ENCODE measurements at regions not wholly inside any gene's neighbourhood (a gene's known extent, or its start where the extent isn't known, plus 50 kb on each side); places are given as distances from the start of the nearest gene placed in this dataset.
"Not testable (repeated sequence)": the region's sequence is repeated elsewhere in the genome, so short reads cannot be mapped to it uniquely, and the experiment has no call there.

- DNase-seq (ENCODE audit: low read depth), result no peak
Measured at GRCh38 chr12:91311081-91311480, 128.5 kb upstream of the DCN start.

GRCh38 chr12:91309450-91309849, 126.8 kb upstream of the DCN start:
- DNase-seq (ENCODE audit: low read depth), result no peak

GRCh38 chr12:91307957-91308670, 125.5 kb upstream of the DCN start:
- no peak for DNase-seq (ENCODE audit: low read depth)

- no peak for DNase-seq (ENCODE audit: low read depth)
Measured at GRCh38 chr12:91290354-91290753, 107.7 kb upstream of the DCN start.

DNA sequence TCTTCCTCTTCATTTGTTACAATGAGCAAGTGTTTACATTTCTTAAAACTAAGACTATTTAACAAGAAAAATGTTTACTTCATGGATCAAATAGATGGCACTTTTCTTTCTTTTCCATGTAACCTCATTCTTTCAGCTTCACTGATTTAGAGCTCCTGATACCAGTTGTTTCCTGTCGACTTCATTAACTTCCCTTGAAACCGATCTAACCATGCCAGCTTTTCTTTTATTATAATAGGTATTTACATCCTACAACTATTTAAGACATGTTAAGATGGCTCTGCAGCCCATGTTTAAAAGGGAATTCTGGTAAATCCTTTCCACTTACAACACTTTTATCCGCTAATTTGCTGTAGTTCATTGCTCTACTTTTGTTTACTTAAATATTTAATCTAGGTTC, 107.3 kb upstream of the DCN start:
- no peak for DNase-seq (ENCODE audit: low read depth)

GRCh38 chr12:91289072-91289471, 106.5 kb upstream of the DCN start:
- no peak for DNase-seq (ENCODE audit: low read depth)

GRCh38 chr12:91287753-91288152, 105.1 kb upstream of the DCN start:
- no peak for DNase-seq (ENCODE audit: low read depth)

DNA sequence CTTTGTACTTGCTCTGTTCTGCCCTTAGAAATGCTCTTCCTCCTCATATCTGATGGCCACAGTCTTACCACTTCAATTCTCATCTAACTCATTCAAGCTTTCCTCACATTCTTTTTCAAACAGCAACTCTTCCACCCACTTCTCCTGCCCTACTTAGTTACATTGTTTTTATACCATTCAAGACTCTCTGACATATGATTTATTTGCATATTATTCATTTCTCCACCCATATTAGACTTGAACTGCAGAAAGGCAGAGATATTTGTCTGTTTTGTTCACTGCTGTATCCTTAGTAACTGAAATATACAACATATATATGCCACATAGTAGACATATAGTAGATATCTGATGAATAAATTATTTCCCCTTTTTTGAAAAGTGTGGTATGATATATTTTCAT, 95.5 kb upstream of the DCN start:
- DNase-seq (ENCODE audit: low read depth), result no peak

DNA sequence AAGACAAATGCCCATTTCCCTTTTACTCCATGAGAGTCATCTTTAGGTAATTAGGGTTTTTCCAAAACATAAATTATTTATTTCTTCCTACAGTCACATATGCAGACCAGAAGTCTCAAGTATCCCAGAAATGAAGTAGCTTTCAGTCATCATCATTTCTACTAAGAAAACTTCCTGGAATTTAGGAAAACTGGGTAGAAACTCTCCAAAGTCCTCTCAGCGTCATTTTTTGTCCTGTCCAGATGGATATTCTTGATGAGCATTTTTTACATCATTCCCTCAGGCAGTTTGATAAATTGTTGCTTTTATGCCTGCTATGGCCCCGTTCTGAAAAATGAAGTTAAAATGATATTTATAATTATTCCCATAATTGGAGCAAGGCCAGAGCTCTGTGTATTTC, 93.9 kb upstream of the DCN start:
- DNase-seq (ENCODE audit: low read depth), result no peak

GRCh38 chr12:91275321-91275720, 92.7 kb upstream of the DCN start:
- DNase-seq (ENCODE audit: low read depth), result no peak

GRCh38 chr12:91274916-91275315, 92.3 kb upstream of the DCN start:
- no peak for DNase-seq (ENCODE audit: low read depth)

- no peak for DNase-seq (ENCODE audit: low read depth)
Measured at GRCh38 chr12:91273560-91273959, 90.9 kb upstream of the DCN start.

DNA sequence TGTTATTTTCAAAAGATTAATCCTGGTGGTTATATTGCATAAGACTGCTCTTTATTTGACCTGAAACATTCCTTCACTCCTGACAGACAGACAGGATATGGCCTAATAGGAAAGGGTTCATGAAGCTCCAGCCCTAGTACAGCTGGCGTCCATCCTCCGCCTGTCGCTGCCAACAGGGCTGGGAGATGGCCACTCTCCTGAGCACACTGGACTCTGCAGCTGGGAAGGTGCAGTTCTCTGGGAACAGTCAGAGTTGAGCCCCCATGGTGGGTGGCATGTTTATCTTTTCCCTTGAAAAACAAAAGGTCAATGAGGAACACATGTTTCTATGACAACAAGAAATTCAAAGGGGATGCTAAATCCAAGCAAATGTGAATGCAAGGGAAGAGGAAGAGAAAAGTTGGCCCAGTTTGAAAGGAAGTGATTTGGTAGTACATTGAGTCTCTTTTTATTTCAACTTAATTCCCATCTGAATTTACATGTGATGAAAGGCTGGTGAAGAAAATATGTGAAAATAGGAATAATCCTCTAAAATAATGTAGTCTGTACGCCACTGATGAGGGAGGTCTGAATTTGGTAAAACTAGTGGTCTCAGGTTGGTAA, 89.9 kb upstream of the DCN start:
- no peak for DNase-seq (ENCODE audit: low read depth)

DNA sequence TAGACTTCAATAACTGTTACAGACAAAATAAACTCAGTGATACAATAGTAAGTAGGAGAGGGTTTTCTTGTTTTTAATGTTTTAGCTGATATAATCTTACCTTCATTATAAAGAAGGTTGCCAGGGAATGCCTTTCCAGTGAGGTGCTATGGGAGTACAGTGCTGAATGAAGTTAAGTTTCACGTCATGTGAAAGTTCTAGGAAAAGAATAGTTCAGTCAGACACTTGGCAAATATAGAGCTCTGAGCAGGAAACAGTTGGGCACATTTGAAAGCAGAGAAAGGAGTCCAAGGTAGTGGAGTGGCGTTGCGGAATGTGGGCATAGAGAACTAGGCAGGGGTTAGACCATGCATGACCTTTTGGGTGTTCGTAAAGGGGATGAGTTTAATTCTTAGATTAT, 88.6 kb upstream of the DCN start:
- DNase-seq (ENCODE audit: low read depth), result no peak

GRCh38 chr12:91267039-91267438, 84.4 kb upstream of the DCN start:
- no peak for DNase-seq (ENCODE audit: low read depth)

GRCh38 chr12:91264178-91264577, 81.6 kb upstream of the DCN start:
- DNase-seq (ENCODE audit: low read depth), result no peak

GRCh38 chr12:91261820-91262676, 79.4 kb upstream of the DCN start:
- DNase-seq (ENCODE audit: low read depth), result no peak

DNA sequence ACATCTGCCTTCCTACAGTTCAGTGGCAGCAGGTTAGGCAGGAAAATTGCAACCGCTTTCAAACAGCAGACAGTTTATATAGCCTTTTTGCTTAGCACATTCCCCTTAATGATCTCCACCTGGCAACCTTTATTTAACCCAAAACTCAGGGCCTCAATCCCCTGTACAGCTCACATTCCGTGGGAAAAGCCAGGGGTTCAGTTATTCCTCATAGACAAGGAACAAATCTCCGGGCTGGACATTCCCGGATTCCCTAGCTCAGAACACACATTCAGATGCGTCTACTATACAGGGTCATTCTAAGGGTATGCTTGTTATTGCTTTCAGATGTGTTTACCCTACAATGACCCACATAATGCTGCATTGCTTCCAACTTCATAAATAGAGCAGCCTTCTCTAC, 73.8 kb upstream of the DCN start:
- DNase-seq (ENCODE audit: low read depth), result no peak

DNA sequence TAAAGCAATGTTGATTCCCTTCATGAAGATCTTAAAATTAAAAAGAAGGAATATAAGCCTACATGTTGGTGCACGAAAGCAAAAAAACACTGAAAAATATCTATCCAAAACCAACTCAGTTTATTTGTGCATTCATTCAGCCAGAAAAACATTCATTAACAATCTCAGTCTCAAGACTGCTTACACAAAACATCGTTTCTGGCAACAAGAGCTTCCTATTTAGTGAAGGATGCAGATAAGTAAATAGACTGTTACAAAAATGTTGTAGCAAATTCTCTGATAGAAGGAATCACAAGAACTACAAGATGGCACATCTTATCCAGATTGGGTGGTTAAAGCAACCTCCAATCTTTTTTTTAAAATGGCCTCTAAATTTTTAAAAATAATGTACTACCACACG, 69.7 kb upstream of the DCN start:
- DNase-seq (ENCODE audit: low read depth), result no peak

GRCh38 chr12:91250273-91250665, 67.7 kb upstream of the DCN start:
- DNase-seq (ENCODE audit: low read depth), result no peak

DNA sequence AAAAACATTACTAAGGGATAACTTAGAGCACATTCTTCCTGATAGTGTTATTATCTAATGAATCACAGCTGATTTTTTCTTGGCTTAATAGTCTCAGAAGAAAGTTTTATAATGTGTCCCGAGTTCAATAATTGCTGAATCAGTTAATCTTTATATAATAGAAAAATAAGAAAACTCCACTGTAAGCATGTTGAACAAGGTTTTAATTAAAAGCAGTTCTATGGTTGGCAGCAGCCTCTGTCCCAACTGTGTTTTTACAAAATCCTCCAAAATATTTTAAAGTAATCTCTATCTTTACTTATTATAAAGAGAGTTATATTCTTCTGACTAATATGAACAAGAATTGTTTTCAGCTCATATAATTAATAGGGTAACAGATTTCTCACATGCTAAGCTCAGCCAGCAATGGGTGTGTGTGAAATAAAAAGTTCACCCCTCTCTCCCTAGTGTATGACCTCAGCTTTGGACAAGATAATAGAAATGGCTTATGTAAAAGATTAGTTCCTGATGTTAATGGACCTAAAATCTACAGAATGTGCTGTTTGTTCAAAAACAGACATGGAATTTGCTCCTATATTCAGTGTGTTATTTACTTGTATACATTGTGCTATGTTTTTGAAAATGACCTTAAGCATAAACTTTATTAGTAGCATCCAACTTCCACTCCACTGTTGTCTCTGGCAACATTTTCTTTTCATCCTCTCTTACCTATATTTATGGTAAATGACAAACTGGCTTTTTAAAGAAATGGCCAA, 67.1 kb upstream of the DCN start:
- no peak for DNase-seq (ENCODE audit: low read depth)

DNA sequence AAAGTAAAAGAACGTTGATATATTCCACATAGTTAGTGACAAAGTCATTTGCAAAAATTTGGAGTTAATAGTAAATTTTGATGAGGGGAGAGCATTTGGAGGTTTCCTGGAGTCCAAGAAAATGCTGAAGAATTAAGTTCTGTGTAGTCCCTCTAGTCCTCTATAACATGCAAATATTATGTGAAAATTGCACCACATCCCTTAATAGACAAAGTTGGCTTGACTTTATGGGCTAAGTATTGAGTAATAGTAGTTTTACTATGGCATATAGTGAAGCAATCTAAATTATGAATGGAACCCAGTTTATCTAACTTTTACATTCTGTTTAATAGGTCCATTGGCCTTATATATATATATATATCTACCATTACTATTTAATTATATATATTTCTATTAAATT, 66.4 kb upstream of the DCN start:
- DNase-seq (ENCODE audit: low read depth), result no peak

DNA sequence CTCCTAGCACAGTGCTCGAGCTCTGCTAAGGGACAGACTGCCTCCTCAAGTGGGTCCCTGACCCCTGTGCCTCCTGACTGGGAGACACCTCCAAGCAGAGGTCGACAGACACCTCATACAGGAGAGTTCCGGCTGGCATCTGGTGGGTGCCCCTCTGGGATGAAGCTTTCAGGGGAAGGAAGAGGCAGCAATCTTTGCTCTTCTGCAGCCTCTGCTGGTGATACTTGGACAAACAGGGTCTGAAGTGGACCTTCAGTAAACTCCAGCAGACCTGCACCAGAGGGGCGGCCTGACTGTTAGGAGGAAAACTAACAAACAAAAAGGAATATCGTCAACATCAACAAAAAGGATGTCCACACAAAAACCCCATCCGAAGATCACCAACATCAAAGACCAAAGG, 60.6 kb upstream of the DCN start:
- DNase-seq (ENCODE audit: low read depth), result not testable (repeated sequence)
